ENCODE measurements at regions not wholly inside any gene's neighbourhood (a gene's known extent, or its start where the extent isn't known, plus 50 kb on each side); places are given as distances from the start of the nearest gene placed in this dataset.

DNA sequence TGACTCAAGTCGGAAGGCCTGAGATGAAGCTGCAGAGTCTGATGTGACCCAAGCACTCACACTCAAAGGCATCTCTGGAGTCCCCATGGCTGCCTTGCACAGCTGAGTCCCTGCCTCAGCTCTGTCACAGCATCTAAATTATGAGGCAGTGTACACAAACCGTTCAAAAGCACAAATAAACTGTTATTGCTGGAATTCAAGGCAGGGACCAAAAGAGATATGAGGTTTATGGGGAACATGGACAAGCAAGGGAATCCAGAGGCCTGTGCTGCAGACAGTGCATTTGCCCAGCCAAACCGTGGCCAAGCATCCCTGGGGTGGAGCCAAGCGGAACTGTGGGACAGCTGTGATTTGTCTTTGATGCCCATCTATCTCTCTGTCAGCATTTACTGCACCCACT is 91.3 kb downstream of the RPS29 start:
- TF ChIP-seq POLR2A (IDR thresholded peaks at IDR 0.05), result no peak
- TF ChIP-seq, protein P1, sequence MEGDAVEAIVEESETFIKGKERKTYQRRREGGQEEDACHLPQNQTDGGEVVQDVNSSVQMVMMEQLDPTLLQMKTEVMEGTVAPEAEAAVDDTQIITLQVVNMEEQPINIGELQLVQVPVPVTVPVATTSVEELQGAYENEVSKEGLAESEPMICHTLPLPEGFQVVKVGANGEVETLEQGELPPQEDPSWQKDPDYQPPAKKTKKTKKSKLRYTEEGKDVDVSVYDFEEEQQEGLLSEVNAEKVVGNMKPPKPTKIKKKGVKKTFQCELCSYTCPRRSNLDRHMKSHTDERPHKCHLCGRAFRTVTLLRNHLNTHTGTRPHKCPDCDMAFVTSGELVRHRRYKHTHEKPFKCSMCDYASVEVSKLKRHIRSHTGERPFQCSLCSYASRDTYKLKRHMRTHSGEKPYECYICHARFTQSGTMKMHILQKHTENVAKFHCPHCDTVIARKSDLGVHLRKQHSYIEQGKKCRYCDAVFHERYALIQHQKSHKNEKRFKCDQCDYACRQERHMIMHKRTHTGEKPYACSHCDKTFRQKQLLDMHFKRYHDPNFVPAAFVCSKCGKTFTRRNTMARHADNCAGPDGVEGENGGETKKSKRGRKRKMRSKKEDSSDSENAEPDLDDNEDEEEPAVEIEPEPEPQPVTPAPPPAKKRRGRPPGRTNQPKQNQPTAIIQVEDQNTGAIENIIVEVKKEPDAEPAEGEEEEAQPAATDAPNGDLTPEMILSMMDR (IDR thresholded peaks at IDR 0.05), result no peak

All from adrenal gland (tissue), 5 donors.